HG02642 (cell line): ENCODE measurements at regions not wholly inside any gene's neighbourhood (a gene's known extent, or its start where the extent isn't known, plus 50 kb on each side); places are given as distances from the start of the nearest gene placed in this dataset.

ENCODE experiments used
- ATAC-seq: cut with Tn5 transposase; IDR thresholded peaks from one replicate; pipeline ENCODE4 v1.9.1; 2021; ENCODE audit warnings: mild to moderate bottlenecking; ENCODE audit not compliant: unreplicated experiment, poor library complexity

DNA sequence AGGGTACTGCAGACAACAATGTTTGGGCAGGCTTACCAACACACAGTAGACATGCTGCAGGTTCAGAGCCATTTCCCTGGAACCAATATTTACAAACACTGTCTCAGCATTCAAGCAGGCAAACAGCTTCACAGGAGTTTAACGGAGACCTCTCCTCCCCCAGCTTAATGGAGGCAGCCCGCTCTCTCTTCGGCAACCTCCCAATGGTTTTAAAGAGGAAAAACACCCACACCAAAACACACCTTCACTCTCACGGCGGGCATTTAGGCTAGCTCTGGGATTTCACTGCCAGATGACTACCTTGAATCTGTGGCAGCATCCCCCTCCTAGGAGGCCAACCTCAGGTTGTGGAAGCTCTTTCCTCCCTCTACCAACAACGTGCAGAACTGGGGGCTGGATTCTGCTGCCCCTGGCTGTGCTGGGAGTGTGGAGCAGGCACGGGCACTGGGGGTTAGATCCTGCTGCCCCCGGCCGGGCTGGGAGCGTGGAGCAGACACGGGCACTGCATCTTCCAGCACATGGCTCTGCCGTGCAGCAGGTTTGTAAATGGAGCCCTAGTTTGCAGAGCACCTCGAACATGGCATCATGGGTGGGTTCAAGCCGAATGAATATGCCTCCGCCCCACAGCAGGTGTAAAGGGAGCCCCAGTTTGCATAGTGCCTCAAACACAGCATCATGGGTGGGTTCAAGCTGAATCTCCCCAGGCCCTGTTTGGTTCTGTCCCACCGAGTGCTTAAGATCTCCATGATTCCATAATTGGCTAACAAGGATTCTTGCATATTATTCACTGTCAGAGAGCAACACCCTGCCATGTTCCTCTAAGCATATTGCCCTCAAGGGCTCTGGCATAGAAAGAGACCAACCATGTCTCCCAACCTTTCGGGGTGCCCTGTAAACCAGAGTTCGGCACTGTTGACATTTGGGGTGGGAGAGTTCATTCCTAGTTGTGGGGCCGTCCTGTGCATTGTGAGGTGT lies 86.4 kb downstream of the RBFOX3 start:
- no peak for ATAC-seq

DNA sequence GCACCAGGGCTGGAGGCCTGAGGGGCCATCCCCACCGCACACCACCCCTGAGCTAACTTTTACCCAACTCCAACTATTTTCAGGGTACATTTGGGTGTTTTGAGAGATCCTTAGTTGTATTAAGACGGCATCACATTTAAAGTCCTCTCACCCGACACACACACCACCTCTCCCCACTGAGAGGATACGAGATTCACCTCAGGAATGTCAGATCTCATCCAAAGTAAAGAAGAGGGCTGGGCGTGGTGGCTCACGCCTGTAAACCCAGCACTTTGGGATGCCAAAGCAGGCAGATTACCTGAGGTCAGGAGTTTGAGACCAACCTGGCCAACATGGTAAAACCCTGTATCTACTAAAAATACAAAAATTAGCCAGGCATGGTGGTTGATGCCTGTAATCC lies 88.4 kb downstream of the RBFOX3 start:
- no peak for ATAC-seq

DNA sequence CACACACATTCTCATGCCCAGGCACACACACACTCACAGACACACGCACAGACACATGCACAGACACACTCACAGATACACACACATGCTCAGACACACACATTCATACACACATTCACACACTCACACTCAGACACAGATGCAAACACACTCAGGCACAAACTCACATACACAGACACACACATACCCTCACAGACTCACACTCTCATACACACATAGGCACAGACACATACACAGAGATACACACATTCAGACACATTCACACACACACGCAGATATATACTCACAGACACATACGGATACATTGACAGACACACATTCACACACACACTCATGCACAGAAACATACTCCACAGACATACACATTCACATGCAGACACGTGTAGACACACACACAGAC lies 89.6 kb downstream of the RBFOX3 start:
- no peak for ATAC-seq

DNA sequence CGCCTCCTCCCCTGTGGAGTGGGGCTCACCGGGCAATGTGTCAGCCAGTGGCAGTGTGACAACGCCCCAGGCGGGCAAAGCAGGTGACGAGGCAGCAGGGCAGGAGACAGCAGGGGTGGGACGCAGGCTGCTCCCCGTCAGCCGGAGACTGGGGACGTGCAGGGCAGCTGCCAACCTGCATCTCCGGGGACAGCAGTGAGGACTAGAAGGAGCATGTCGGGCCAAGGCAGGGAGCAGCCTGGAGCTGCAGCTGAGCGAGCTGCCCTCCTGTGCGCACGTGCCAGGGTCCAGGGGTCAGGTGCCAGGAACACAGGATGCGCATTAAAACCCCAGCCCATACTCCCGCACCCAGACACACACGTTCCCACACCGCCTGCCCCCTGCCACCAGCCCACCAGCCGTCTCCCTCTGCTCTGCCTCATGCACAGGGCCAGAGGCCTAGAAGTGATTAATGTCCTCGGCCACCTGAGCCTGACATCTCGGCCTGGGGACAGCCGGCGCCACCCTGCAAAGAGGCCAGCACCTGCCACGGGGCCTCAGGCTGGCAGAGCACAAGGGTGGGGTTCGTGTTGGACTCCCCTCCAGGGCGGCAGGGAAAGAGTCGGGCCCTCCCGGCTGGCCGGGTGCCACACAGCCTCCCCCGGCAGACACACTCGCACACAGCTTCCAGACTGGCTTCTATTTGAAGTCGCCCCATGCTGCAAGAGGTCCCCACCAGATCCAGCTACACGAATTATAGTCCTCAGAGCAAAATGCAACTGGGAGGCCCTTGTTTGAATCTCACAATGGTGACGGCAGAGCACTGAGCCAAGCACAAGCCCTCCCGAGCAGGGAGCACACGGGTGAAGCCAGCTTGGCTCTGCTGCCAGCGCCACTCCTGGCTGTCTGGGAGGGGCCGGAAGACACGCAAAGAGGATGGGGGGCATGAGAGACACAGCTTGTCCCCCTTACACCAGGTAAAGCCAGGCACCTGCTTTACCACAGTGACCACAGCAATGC lies 90.4 kb downstream of the RBFOX3 start:
- ATAC-seq = no peak

DNA sequence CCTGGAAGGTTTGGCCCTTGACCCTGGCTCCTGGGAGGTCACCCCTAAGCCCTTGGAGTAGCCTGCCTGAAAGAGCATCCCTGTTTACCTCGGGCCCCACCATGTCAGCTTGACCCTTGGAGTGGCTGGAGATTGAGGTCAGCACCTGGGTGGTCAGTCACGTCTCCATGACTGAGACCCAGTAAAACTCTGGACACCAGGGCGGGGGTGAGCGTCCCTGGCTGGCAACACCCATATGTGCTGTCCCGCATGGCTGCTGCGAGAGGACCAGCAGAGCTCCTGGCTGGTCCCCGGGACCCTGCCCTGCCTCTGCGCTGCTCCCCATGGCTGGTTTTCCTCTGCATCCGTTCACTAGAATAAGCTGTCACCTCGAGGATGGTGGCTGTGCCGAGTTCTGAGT lies 91.2 kb downstream of the RBFOX3 start:
- no peak for ATAC-seq

DNA sequence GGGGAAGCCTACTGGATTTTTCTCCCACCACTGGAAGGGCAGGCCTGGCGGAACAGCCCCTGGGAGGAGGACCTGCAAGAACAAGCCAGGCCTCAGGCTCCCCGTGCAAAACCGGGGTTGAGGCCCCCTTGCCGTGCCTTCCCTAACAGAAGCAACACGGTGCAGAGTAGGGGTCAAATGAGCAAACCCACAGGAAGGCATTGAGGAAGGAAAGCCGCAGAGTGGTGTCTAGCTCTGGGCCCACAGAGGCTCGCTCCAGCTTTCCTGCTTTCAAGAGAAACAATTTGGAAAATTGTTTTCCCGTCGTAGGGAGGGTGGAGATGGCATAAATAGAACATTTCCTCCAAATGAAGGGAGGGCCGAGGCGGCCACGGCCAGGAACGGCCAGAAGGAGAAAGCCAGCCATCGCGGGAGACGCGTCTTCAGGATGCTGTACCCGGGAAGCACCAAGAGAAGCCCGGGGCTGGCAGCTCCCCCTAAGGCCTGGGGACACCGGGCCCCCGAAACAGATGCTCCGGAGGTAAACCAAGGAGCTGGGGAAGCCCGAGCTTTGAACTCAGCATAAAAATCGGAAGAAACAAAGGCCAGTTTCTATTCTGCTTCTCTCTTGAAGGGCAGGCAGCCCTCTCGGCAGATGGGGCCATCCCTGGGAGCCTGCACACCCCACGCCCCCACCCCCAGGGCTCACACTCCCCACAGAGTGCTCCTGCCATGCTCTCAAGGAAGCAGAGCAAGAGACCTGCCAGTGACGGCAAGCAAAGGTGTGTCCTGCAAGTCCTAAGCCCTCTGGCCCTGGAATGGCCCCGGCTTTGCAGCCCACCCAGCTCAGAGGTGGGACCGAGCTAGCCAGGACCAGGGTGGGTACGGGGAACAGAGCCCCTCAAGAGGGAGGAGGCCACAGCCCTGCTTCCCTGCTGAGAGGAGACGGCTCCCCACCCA lies 92.0 kb downstream of the RBFOX3 start:
- ATAC-seq = no peak

DNA sequence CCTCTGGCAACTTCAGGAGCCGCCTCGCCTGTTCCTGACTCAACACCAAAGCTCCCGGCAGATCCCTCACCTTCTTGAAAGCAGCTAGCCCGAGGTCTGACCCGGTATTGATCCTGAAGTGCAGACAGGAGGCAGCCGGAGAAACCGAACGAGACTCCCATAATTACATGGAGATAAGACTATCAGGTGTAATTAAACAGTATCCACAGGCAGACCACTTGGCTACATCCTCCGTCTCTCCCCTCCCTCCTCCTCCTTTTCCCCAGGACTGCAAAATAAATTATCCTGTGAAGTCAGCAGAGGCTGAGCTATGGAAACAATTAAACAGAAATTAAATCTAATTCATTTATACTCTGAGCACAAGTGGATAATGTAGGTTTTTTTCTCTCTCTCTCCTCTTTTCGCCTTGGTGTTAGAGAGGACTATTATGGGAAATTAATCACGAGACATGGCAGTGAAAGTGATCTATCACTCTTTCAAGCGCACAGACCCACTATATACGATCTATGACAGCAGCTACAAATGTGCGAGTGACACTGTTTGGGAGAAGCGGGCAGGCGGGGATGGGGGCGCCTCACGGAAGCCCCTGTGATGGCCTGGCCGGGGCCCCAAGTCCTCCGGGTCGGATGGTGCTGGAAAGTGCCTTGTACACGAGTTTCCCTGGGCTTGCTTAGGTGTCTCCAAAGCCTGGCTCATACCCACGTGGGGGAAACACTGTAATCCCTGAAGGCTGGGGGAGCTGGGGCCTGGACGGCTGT lies 92.8 kb downstream of the RBFOX3 start:
- no peak for ATAC-seq

DNA sequence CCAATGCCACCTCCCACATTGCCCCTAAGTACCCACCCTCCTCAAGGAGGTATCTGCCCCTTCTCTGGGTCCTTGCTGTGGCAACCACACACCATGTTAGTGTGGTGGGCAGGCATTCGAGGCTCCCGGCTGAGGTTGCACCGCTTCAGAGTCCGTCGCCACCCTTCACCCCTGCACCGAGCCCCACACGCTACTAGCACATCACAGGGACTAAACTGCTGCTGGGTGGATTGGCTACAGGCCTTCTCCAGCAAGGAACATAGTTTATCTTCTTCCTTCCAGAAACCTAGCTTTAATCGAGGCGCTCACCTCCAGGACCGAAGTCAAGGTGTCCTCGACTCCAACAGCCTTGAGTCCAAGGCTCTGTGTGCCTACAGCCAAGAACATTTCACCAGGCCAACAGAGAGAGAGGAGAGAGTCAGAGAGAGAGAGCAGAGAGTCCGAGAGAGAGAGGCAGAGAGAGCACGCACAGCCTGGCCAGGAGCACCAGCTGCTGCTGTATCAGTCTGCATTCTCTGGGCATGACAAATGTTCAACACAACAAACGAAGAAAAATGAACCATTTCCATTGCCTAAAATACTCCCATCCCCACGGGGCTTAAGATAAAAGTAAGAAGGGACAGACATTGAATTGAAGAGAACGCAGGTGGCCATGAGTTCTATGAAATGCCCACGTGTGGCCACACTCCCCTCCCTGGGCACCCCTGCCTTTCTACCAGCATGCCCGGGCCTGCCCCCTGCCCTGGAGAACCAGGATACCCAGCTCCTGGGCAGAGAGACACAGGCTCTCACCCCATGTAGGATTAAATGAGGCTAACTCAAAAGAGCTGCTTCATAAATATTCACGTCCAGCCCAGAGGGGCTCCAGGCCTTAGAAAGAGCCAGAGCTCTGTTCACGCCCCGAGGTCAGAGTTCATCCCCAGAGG lies 94.9 kb downstream of the RBFOX3 start:
- no peak for ATAC-seq

DNA sequence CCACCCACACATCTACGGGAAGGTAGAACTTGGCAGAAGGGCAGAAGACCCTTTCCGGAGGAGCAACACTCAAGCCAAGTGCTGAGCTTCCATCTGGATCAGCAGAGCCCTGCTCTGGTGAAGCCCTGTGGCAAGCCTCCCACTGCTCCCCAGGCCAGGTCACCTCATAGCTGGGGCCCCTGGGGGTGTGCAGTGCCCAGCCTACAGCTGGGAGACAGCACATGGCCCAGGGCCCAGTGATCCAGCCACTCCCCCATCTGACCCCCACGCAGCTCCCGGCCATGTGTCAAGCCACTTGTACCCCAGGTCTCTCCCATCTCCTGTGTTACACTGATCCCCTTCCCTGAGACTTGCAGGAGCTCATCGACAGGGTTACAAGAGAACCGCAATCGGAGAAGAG lies 95.7 kb downstream of the RBFOX3 start:
- no peak for ATAC-seq

DNA sequence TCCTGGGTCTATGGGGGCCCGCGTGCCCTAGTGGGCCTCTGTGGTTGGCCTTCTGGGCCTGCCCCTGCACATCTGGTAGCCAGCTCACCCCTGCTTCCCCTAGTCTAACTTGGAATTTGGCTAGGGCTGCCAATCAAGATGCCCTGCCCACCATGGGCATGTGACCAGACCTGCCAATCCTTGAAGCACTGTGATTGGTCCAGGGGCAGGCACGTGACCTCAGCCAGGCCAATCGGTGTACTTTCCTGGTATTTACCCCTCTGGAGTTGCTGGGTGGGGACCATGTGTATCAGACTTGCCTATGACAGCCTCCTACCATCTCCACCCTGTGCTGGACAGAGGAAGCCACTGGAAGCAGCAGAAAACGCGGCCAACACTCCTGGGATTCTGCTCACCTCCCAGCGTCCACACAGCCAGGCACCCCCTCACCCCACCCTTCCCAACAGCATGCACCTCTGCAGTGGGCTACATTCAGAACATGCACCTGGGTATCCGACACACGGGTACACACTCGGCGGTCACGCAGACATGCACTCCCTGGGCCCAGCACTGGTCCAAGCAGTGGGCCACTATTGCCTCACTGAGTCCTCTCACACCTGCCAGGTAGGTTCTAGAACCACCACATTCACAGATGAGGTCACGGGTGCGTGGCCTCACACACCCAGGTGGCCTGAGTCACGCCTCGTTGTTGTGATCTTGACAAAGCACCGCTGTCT lies 96.9 kb downstream of the RBFOX3 start:
- ATAC-seq = no peak

DNA sequence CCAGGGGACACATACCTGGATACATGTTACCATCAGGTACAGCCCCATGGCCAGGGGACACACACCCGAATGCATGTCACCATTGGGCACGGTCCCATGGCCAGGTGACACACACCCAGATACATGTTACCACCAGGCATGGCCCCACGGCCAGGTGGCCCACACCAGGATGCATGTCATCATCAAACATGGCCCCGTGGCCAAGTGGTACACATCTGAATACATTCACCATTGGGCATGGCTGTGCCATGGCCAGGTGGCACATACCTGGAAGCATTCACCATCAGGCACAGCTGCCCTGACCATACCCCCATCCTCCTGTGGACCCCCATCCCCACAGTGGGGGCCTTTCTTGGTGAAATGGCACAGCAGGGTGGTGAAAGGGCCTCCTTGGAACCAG lies 97.6 kb downstream of the RBFOX3 start:
- no peak for ATAC-seq

DNA sequence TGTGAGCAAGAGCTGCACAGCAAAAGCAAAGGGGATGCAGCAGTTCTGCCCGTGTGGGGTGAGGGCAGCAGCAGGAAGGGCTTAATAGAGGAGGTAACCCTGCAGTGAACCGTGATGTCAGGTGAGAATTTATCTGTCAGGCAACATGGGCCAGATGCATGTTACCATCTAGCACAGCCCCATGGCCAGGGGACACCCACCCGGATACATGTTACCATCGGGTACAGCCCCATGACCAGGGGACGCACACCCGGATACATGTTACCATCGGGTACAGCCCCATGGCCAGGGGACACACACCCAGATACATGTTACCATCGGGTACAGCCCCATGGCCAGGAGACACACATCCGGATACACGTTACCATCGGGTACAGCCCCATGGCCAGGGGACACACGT lies 99.4 kb downstream of the RBFOX3 start:
- ATAC-seq = no peak

DNA sequence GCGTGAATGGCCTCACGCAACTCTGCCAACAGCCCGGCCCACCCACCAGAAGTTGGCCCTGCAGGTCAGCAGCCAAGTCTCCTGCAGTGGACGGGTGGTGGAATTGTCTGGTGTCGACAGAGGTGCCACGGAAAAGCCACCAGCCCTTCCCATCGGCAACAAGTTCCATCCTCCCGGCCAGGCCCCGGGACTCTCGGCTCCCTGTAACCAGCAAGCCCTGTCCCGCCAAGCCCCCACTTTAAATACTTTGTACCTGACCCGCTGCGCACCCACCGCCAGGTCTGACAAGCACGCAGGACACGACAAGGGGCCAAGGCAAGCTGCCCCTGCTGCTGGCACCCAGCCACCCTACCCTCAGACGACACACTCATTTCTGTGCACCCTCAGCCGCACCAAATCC lies 100.8 kb downstream of the RBFOX3 start:
- ATAC-seq = no peak

DNA sequence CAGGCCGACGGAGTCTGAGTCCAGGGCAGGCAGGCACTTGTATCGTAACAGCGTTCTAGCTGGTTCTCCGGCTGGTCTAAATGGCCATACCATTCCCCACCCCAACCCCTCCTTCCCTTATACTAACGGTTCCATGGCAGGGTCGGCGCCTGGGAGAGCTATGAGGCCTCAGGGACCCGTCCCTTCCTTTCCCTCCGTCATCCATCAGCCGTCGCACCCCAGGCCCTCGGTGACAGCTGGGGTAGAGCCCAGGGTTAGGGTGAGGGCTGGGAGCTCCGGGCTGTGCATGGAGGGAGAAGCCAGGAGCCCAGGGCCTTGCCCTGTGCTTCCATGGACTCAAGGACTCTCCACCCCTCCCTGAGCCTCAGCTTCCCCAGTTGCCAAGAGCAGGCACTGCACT lies 101.4 kb downstream of the RBFOX3 start:
- ATAC-seq = no peak

DNA sequence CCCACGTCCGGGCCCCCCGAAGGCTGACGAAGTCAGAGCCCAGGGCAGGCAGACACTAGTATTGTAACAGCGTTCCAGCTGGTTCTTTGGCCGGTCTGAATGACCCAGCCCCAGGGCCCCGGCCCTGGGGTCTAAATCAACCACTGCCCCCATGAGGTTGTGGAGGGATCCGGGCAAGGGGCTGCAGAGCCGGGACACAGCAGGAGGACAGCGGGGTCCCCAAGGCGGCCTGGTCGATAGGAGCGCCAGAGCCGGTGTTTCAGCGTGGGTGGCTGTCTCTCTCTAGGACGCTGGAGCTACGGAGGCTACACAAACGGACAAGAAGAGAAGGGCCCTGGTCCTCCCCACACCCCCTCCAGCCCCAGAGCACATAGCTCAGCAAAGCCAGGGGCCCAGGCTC lies 101.8 kb downstream of the RBFOX3 start:
- ATAC-seq = no peak

DNA sequence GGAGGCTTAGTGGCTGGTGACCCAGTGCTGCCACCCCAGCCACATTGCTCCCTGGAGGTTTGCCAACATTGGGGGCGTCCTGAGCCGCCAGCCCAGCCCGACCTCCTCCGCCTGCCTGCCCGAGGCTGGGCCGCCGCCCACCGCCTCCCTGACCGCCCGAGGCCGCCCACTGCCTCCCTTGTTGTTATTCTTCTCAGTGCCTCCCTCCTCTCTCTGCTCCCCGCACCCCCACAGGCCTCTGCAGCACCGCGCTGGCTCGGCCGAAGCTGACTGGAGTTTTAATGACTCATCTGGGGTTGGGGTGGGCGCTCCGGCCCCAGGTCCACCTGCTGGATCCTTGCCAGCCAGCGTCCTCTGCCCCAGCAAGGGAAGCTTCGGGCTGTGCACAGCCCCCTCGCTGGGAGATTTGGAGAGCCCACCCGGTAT lies 102.5 kb downstream of the RBFOX3 start:
- no peak for ATAC-seq

DNA sequence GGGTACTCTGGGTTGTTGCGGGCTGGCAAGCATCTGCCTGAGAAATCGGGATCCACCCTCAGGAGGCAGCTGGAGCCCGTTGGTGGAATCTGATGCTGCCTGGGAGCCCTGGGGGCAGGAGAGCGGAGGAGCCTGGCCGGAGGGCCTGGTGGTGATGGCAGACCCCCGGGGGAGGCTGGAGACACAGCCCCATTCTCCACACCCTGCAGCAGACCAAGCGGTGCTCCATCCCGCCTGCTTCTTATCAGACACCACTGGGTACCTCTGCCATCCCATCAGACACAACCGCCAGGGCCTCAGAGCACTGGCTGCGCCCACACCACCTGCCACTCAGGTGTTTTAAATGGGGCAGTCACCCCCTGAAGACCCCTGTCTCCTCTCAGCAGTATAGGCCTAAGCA lies 103.9 kb downstream of the RBFOX3 start:
- no peak for ATAC-seq
